OCI-LY1 (cell line): ENCODE measurements at regions not wholly inside any gene's neighbourhood (a gene's known extent, or its start where the extent isn't known, plus 50 kb on each side); places are given as distances from the start of the nearest gene placed in this dataset.
"Not testable (repeated sequence)": the region's sequence is repeated elsewhere in the genome, so short reads cannot be mapped to it uniquely, and the experiment has no call there.

Source experiments
- H2AFZ ChIP-seq: fragments of 200-600 bp; sonication (generic), shearing (Covaris generic); 2 replicates; pipeline ENCODE4 v1.6.0; 2014; ENCODE audit warnings: antibody characterized with exemption, mild to moderate bottlenecking, low read length
- H3F3A ChIP-seq: fragments of 200-600 bp; sonication (generic), shearing (Covaris generic); 2 replicates; pipeline ENCODE4 v1.6.0; 2014; ENCODE audit warnings: mild to moderate bottlenecking, antibody characterized with exemption, low read length, moderate library complexity; ENCODE audit not compliant: insufficient read depth
- H3K27ac ChIP-seq: fragments of 200-600 bp; sonication (generic); 2 replicates; pipeline ENCODE4 v1.5.1; 2014; ENCODE audit warnings: low read length, mixed run types, mild to moderate bottlenecking, low read depth; ENCODE audit not compliant: poor library complexity, severe bottlenecking
- H3K27me3 ChIP-seq: fragments of 200-600 bp; sonication (generic); 2 replicates; pipeline ENCODE4 v1.6.0; 2014; ENCODE audit warnings: antibody characterized with exemption, mild to moderate bottlenecking, low read length, moderate library complexity; ENCODE audit not compliant: insufficient read depth
- H3K36me3 ChIP-seq: fragments of 200-600 bp; sonication (generic); 2 replicates; pipeline ENCODE4 v1.6.1; 2014; ENCODE audit warnings: mild to moderate bottlenecking, antibody characterized with exemption, low read length, moderate library complexity, mixed read lengths; ENCODE audit not compliant: insufficient read depth
- H3K4me1 ChIP-seq: fragments of 200-600 bp; sonication (generic); 2 replicates; pipeline ENCODE4 v1.5.1; 2014; ENCODE audit warnings: mild to moderate bottlenecking, low read length, moderate library complexity; ENCODE audit not compliant: insufficient read depth, severe bottlenecking
- H3K4me2 ChIP-seq: fragments of 200-600 bp; sonication (generic), shearing (Covaris generic); 2 replicates; pipeline ENCODE4 v1.6.1; 2014; ENCODE audit warnings: low read length
- H3K4me3 ChIP-seq: fragments of 200-600 bp; sonication (generic); 2 replicates; pipeline ENCODE4 v1.5.1; 2014; ENCODE audit warnings: low read length, low read depth, mild to moderate bottlenecking, mixed read lengths; ENCODE audit not compliant: poor library complexity, severe bottlenecking
- H3K79me2 ChIP-seq: fragments of 200-600 bp; shearing (Covaris generic); 2 replicates; pipeline ENCODE4 v1.6.1; 2016; ENCODE audit warnings: mixed run types, low read length, mixed read lengths; ENCODE audit not compliant: insufficient read depth
- H3K9ac ChIP-seq: fragments of 200-600 bp; sonication (generic), shearing (Covaris generic); 2 replicates; pipeline ENCODE4 v1.6.1; 2014; ENCODE audit warnings: mild to moderate bottlenecking, low read length, mixed read lengths
- H3K9me2 ChIP-seq: fragments of 200-600 bp; sonication (generic), shearing (Covaris generic); 2 replicates; pipeline ENCODE4 v1.6.1; 2014; ENCODE audit warnings: low read depth, mild to moderate bottlenecking, low read length, mixed read lengths
- H3K9me3 ChIP-seq: fragments of 200-600 bp; shearing (Covaris generic); 2 replicates; pipeline ENCODE4 v1.6.1; 2014; ENCODE audit warnings: low read length, mixed read lengths
- H4K20me1 ChIP-seq: fragments of 200-600 bp; sonication (generic), shearing (Covaris generic); 2 replicates; pipeline ENCODE4 v1.6.0; 2016; ENCODE audit warnings: mild to moderate bottlenecking, low read length; ENCODE audit not compliant: insufficient read depth
- EZH2 ChIP-seq: fragments of 200-600 bp; sonication (generic), shearing (Covaris generic); IDR thresholded peaks from 2 replicates; pipeline ENCODE4 v1.8.0; 2017; ENCODE audit warnings: borderline replicate concordance, mixed run types, mild to moderate bottlenecking, antibody characterized with exemption, low read length, moderate library complexity, mixed read lengths
- TF ChIP-seq, protein P1 (sequence below): fragments of 200-600 bp; sonication (generic), shearing (Covaris generic); IDR thresholded peaks from 2 replicates; pipeline ENCODE4 v1.5.1; 2017; ENCODE audit warnings: mild to moderate bottlenecking, antibody characterized with exemption, low read length, moderate library complexity, mixed read lengths

DNA sequence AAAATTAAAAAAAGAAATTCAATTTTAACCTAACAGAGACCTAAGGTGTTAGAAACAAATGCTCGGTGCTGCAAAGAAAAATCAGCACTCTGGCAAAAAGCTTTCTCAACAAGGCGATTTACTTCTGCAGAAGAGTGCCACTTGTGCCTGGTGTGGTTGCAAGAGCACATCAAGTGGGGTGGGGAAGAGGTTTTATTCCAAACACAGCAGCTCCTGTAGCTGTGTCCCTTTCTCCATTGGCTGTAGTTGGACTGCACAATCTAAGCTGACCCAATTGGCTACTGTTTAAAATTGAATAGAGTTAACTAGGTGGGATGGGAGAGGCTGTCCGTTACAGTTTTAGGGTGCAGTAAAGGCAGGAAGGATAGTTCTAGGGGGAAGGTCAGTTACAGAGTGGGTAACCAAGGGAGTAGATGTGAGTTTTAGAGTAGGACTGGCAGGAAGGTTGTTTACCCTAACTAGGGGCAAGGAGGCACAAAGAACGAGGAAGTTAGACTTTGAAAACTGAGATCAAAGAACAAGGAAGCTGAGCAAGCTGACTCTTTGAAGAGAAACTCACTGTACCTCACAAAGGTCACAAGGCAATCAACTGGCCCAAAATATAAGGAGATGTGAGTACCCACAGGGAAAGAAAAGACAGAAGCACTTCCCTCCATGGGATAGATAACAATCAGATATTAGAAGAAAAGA, 145.7 kb downstream of the LIG4 start:
- Histone ChIP-seq H3K4me2 (no peak overlapping the region), H4K20me1 (no peaks in the 10 kb centered on the region), H3K4me1 (no peaks in the 10 kb centered on the region), H3K79me2 (no peaks in the 10 kb centered on the region), H3K27ac (no peak overlapping the region), H3K27me3 (no peaks in the 10 kb centered on the region), H3K36me3 (no peaks in the 10 kb centered on the region), H2AFZ (no peak overlapping the region), H3K9me2 (no peaks in the 10 kb centered on the region; the same call in 1 of the 2 replicates), H3K4me3 (no peak overlapping the region), H3K9ac (no peak overlapping the region), H3F3A (no peaks in the 10 kb centered on the region), H3K9me3 (peaks cover 10% of the 10 kb centered on the region)
- no peak for TF ChIP-seq EZH2
- TF ChIP-seq, protein P1, sequence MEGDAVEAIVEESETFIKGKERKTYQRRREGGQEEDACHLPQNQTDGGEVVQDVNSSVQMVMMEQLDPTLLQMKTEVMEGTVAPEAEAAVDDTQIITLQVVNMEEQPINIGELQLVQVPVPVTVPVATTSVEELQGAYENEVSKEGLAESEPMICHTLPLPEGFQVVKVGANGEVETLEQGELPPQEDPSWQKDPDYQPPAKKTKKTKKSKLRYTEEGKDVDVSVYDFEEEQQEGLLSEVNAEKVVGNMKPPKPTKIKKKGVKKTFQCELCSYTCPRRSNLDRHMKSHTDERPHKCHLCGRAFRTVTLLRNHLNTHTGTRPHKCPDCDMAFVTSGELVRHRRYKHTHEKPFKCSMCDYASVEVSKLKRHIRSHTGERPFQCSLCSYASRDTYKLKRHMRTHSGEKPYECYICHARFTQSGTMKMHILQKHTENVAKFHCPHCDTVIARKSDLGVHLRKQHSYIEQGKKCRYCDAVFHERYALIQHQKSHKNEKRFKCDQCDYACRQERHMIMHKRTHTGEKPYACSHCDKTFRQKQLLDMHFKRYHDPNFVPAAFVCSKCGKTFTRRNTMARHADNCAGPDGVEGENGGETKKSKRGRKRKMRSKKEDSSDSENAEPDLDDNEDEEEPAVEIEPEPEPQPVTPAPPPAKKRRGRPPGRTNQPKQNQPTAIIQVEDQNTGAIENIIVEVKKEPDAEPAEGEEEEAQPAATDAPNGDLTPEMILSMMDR, result no peak

DNA sequence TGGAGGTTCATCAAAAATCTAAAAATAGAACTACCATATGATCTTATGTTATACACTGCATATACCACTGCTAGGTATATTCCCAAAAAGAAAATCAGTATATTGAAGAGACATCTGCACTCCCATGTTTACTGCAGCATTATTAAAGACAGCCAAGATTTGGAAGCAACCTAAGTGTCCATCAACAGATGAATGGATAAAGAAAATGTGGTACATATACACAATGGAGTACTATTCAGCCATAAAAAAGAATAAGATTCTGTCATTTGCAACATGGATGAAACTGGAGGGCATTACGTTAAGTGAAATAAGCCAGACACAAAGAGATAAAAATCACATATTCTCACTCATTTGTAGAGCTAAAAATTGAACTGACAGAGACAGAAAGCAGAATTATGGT, 151.0 kb downstream of the LIG4 start:
- not testable (repeated sequence) for H4K20me1 ChIP-seq, H3K9me3 ChIP-seq, H3K4me1 ChIP-seq, H2AFZ ChIP-seq, H3K9me2 ChIP-seq, H3K4me3 ChIP-seq, H3K9ac ChIP-seq, H3K27me3 ChIP-seq, H3F3A ChIP-seq, H3K79me2 ChIP-seq, H3K27ac ChIP-seq, H3K4me2 ChIP-seq, H3K36me3 ChIP-seq

DNA sequence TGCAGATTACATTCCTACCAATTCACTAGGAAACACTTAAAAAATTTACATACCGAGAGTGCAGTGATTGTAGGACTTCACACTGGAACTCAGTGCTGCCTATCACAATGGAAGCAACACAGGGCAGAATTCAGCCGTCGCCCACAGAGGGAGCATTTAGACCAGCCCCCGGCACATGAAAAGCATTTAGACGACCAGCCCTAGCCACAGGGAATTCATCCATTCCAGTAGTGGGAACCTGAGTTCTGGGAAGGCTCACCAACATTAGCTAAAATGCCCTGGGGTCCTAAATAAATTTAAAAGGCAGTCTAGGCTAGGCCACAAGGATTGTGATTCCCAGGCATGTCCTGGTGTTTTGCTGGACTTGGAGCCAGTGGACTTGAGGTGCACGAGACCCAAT, 155.2 kb downstream of the LIG4 start:
- Histone ChIP-seq H3F3A (no peaks in the 10 kb centered on the region), H3K9ac (no peak overlapping the region), H3K4me3 (no peak overlapping the region), H2AFZ (no peak overlapping the region), H3K36me3 (no peaks in the 10 kb centered on the region), H3K4me1 (no peaks in the 10 kb centered on the region), H3K27ac (no peak overlapping the region), H3K79me2 (no peaks in the 10 kb centered on the region), H3K4me2 (no peak overlapping the region), H3K9me2 (no peaks in the 10 kb centered on the region), H3K27me3 (no peaks in the 10 kb centered on the region), H4K20me1 (no peaks in the 10 kb centered on the region), H3K9me3 (no peaks in the 10 kb centered on the region)
- TF ChIP-seq, protein P1, result no peak
- TF ChIP-seq EZH2, result no peak

DNA sequence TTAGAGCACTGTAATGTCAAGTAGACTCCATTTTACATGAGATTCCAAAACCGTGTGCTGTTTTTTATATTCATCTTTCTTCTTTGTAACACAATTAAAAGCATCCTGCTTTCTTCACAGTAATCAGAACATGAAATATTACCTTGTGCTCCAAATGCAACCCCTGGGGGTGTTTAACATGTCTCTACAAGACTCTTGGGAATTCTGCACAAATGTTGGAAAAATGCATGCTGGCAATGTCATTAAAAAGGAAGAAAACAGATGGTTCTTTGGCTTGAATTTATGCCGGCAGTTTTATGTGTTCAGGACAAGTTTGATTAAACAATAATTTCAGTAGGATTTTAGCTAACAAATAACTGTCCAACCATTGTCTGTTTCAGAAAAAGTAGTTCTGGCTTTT, 159.1 kb downstream of the LIG4 start:
- H2AFZ ChIP-seq, result no peak overlapping the region
- H3K9me2 ChIP-seq, result no peaks in the 10 kb centered on the region

More for the DNA sequence above, 159.1 kb downstream of the LIG4 start:
- Histone ChIP-seq H3K27ac (no peak overlapping the region), H3K4me1 (no peaks in the 10 kb centered on the region), H4K20me1 (no peaks in the 10 kb centered on the region), H3F3A (no peaks in the 10 kb centered on the region), H3K36me3 (no peaks in the 10 kb centered on the region), H3K4me2 (no peak overlapping the region), H3K27me3 (no peaks in the 10 kb centered on the region), H3K79me2 (no peaks in the 10 kb centered on the region), H3K4me3 (no peak overlapping the region), H3K9me3 (no peaks in the 10 kb centered on the region), H3K9ac (no peak overlapping the region)
- TF ChIP-seq EZH2, result no peak
- TF ChIP-seq, protein P1, result no peak
